HL-60 (cell line): ENCODE measurements at regions not wholly inside any gene's neighbourhood (a gene's known extent, or its start where the extent isn't known, plus 50 kb on each side); places are given as distances from the start of the nearest gene placed in this dataset.

Experiments
- CTCF ChIP-seq: IDR thresholded peaks from one replicate; pipeline ENCODE4 v1.5.1; 2011; ENCODE audit warnings: low read length, control low read depth, inconsistent platforms; ENCODE audit not compliant: insufficient read depth
- GABPA ChIP-seq: IDR thresholded peaks from 2 replicates; pipeline ENCODE4 v1.6.1; 2012; ENCODE audit warnings: low read depth
- POLR2AphosphoS5 ChIP-seq: IDR thresholded peaks from 2 replicates; pipeline ENCODE4 v1.6.1; 2012; ENCODE audit warnings: low read depth
- REST ChIP-seq: IDR thresholded peaks from 2 replicates; pipeline ENCODE4 v1.6.1; 2012; ENCODE audit warnings: low read depth; ENCODE audit not compliant: insufficient replicate concordance
- SPI1 ChIP-seq: IDR thresholded peaks from 2 replicates; pipeline ENCODE4 v1.6.1; 2012; ENCODE audit warnings: low read depth, mild to moderate bottlenecking, borderline replicate concordance

- TF ChIP-seq CTCF, result no peak
- no peak for TF ChIP-seq POLR2AphosphoS5
- TF ChIP-seq REST, result no peak
- no peak for TF ChIP-seq SPI1
- TF ChIP-seq GABPA, result no peak
Measured at GRCh38 chr5:164265566-164265965, 760.1 kb downstream of the MAT2B start.
